ENCODE measurements at regions not wholly inside any gene's neighbourhood (a gene's known extent, or its start where the extent isn't known, plus 50 kb on each side); places are given as distances from the start of the nearest gene placed in this dataset.

GRCh38 chr11:115042002-115042401 is 363.7 kb downstream of the NXPE2 start:
- WGBS, 10 experiments, result 0 to 90% (median 60%) methylated on average over 1 to 2 of the region's 3 CpGs; no CpG with 5 or more reads in 5 of the 10 experiments
- peaks cover 12 to 25% of the 10 kb centered on the region in 2 donors for H3K4me1 ChIP-seq (replicated peaks in 1 of 2)
- peak in 4 of 8 experiments; percentile 22 to 64 (median 43) for ATAC-seq (replicated peaks in 6 of 8)
- in situ Hi-C loops (cut with MboI; ENCODE audit: low pct_unique_long_range_greater_than_20kb in 2 of 9, low sequenced_read_pairs in 9 of 9, unreplicated experiment in 9 of 9), result no loop called here
- no peak overlapping the region for H3K4me3 ChIP-seq
- no peak overlapping the region for H3K27ac ChIP-seq

GRCh38 chr11:115047631-115048030 is 369.3 kb downstream of the NXPE2 start:
- no peak for ATAC-seq (replicated peaks in 6 of 8)
- WGBS, 10 experiments, result 92 to 100% (median 100%) methylated on average over 2 to 3 of the region's 3 CpGs; no CpG with 5 or more reads in 7 of the 10 experiments
- Histone ChIP-seq H3K4me3 (no peak overlapping the region), H3K4me1 (replicated peaks in 1 of 2) (peaks cover 16 to 22% of the 10 kb centered on the region in 2 donors), H3K27ac (no peak overlapping the region)
- in situ Hi-C loops (cut with MboI; ENCODE audit: low pct_unique_long_range_greater_than_20kb in 2 of 9, low sequenced_read_pairs in 9 of 9, unreplicated experiment in 9 of 9), result no loop called here

- 0 to 93% (median 72%) methylated on average over 1 to 8 of the region's 11 CpGs; no CpG with 5 or more reads in 2 of the 10 experiments for WGBS, 10 experiments
- H3K4me1 ChIP-seq (replicated peaks in 1 of 2), result peaks cover 1 to 16% of the 10 kb centered on the region in 2 donors
- H3K4me3 ChIP-seq, result no peak overlapping the region
- in situ Hi-C loops (cut with MboI; ENCODE audit: low pct_unique_long_range_greater_than_20kb in 2 of 9, low sequenced_read_pairs in 9 of 9, unreplicated experiment in 9 of 9), result no loop called here
- no peak overlapping the region for H3K27ac ChIP-seq
- no peak for ATAC-seq (replicated peaks in 6 of 8)
These were observed 371.5 kb downstream of the NXPE2 start for GRCh38 chr11:115049796-115050195.

- peaks cover 5 to 21% of the 10 kb centered on the region in 2 donors for H3K4me1 ChIP-seq (replicated peaks in 1 of 2)
- no peak overlapping the region for H3K4me3 ChIP-seq
- H3K27ac ChIP-seq, result no peak overlapping the region
- 0 to 92% (median 27%) methylated on average over 2 to 6 of the region's 6 CpGs; no CpG with 5 or more reads in 1 of the 10 experiments for WGBS, 10 experiments
- in situ Hi-C loops (cut with MboI; ENCODE audit: low pct_unique_long_range_greater_than_20kb in 2 of 9, low sequenced_read_pairs in 9 of 9, unreplicated experiment in 9 of 9), result no loop called here
- peak in 5 of 8 experiments; percentile 46 to 61 (median 50) for ATAC-seq (replicated peaks in 6 of 8)
These were observed 372.4 kb downstream of the NXPE2 start for GRCh38 chr11:115050756-115051155.

GRCh38 chr11:115051938-115052590 is 373.7 kb downstream of the NXPE2 start:
- Histone ChIP-seq H3K27ac (no peak overlapping the region), H3K4me1 (replicated peaks in 1 of 2) (peaks cover 5 to 21% of the 10 kb centered on the region in 2 donors), H3K4me3 (no peak overlapping the region)
- no peak for ATAC-seq (replicated peaks in 6 of 8)
- in situ Hi-C loops (cut with MboI; ENCODE audit: low pct_unique_long_range_greater_than_20kb in 2 of 9, low sequenced_read_pairs in 9 of 9, unreplicated experiment in 9 of 9), result no loop called here
- 0 to 100% (median 88%) methylated on average over 1 to 4 of the region's 6 CpGs; no CpG with 5 or more reads in 2 of the 10 experiments for WGBS, 10 experiments

- Histone ChIP-seq H3K4me3 (no peak overlapping the region), H3K27ac (no peak overlapping the region), H3K4me1 (replicated peaks in 1 of 2) (peaks cover 5 to 21% of the 10 kb centered on the region in 2 donors)
- 32 to 100% (median 97%) methylated on average over 1 to 6 of the region's 9 CpGs; no CpG with 5 or more reads in 5 of the 10 experiments for WGBS, 10 experiments
- no peak for ATAC-seq (replicated peaks in 6 of 8)
- in situ Hi-C loops (cut with MboI; ENCODE audit: low pct_unique_long_range_greater_than_20kb in 2 of 9, low sequenced_read_pairs in 9 of 9, unreplicated experiment in 9 of 9), result no loop called here
These were observed 374.3 kb downstream of the NXPE2 start for GRCh38 chr11:115052601-115053000.

- Histone ChIP-seq H3K27ac (peak overlapping the region in 1 of 2 donors; percentile 14), H3K4me3 (no peak overlapping the region), H3K4me1 (replicated peaks in 1 of 2) (peaks cover 5 to 21% of the 10 kb centered on the region in 2 donors)
- in situ Hi-C loops (cut with MboI; ENCODE audit: low pct_unique_long_range_greater_than_20kb in 2 of 9, low sequenced_read_pairs in 9 of 9, unreplicated experiment in 9 of 9), result no loop called here
- 13 to 100% (median 61%) methylated on average over 1 to 10 of the region's 13 CpGs; no CpG with 5 or more reads in 1 of the 10 experiments for WGBS, 10 experiments
- ATAC-seq (replicated peaks in 6 of 8), result peak in 5 of 8 experiments; percentile 56 to 90 (median 68)
These were observed 376.5 kb downstream of the NXPE2 start for GRCh38 chr11:115054570-115055538.

GRCh38 chr11:115056514-115056913 is 378.2 kb downstream of the NXPE2 start:
- H3K4me1 ChIP-seq (replicated peaks in 1 of 2), result peaks cover 5 to 11% of the 10 kb centered on the region in 2 donors
- no peak overlapping the region for H3K4me3 ChIP-seq
- in situ Hi-C loops (cut with MboI; ENCODE audit: low pct_unique_long_range_greater_than_20kb in 2 of 9, low sequenced_read_pairs in 9 of 9, unreplicated experiment in 9 of 9), result no loop called here
- no peak overlapping the region for H3K27ac ChIP-seq
- no peak for ATAC-seq (replicated peaks in 6 of 8)

GRCh38 chr11:115060840-115061239 is 382.5 kb downstream of the NXPE2 start:
- Histone ChIP-seq H3K27ac (no peak overlapping the region), H3K4me1 (replicated peaks in 1 of 2) (peaks cover 4 to 7% of the 10 kb centered on the region in 2 donors), H3K4me3 (no peak overlapping the region)
- 0 to 80% (median 55%) methylated on average over 1 to 4 of the region's 4 CpGs; no CpG with 5 or more reads in 2 of the 10 experiments for WGBS, 10 experiments
- ATAC-seq (replicated peaks in 6 of 8), result no peak
- in situ Hi-C loops (cut with MboI; ENCODE audit: low pct_unique_long_range_greater_than_20kb in 2 of 9, low sequenced_read_pairs in 9 of 9, unreplicated experiment in 9 of 9), result no loop called here

- WGBS, 10 experiments, result 0 to 100% (median 57%) methylated on average over 1 to 3 of the region's 3 CpGs; no CpG with 5 or more reads in 2 of the 10 experiments
- H3K4me3 ChIP-seq, result no peak overlapping the region
- ATAC-seq (replicated peaks in 6 of 8), result no peak
- peaks cover 17 to 19% of the 10 kb centered on the region in 2 donors for H3K4me1 ChIP-seq (replicated peaks in 1 of 2)
- in situ Hi-C loops (cut with MboI; ENCODE audit: low pct_unique_long_range_greater_than_20kb in 2 of 9, low sequenced_read_pairs in 9 of 9, unreplicated experiment in 9 of 9), result no loop called here
- H3K27ac ChIP-seq, result peak overlapping the region; percentile 67 to 82
These were observed 387.0 kb downstream of the NXPE2 start for GRCh38 chr11:115065314-115065713.

- peaks cover 17 to 19% of the 10 kb centered on the region in 2 donors for H3K4me1 ChIP-seq (replicated peaks in 1 of 2)
- ATAC-seq (replicated peaks in 6 of 8), result peak in 5 of 8 experiments; percentile 91 to 98 (median 97)
- in situ Hi-C loops (cut with MboI; ENCODE audit: low pct_unique_long_range_greater_than_20kb in 2 of 9, low sequenced_read_pairs in 9 of 9, unreplicated experiment in 9 of 9), result no loop called here
- H3K4me3 ChIP-seq, result no peak overlapping the region
- peak overlapping the region; percentile 67 to 82 for H3K27ac ChIP-seq
- 20 to 100% (median 70%) methylated on average over 1 to 8 of the region's 9 CpGs; no CpG with 5 or more reads in 2 of the 10 experiments for WGBS, 10 experiments
These were observed 387.7 kb downstream of the NXPE2 start for GRCh38 chr11:115065830-115066664.

GRCh38 chr11:115067471-115067870 is 389.1 kb downstream of the NXPE2 start:
- in situ Hi-C loops (cut with MboI; ENCODE audit: low pct_unique_long_range_greater_than_20kb in 2 of 9, low sequenced_read_pairs in 9 of 9, unreplicated experiment in 9 of 9), result no loop called here
- no peak overlapping the region for H3K4me3 ChIP-seq
- WGBS, 10 experiments, result 0 to 71% (median 57%) methylated on average over 1 of the region's 1 CpG; no CpG with 5 or more reads in 7 of the 10 experiments
- no peak for ATAC-seq (replicated peaks in 6 of 8)
- no peak overlapping the region for H3K27ac ChIP-seq
- peaks cover 17 to 19% of the 10 kb centered on the region in 2 donors for H3K4me1 ChIP-seq (replicated peaks in 1 of 2)
